HG03565 (cell line): ENCODE measurements at regions not wholly inside any gene's neighbourhood (a gene's known extent, or its start where the extent isn't known, plus 50 kb on each side); places are given as distances from the start of the nearest gene placed in this dataset.

Source experiments
- ATAC-seq: cut with Tn5 transposase; IDR thresholded peaks from one replicate; pipeline ENCODE4 v1.9.1; 2021; ENCODE audit warnings: mild to moderate bottlenecking, moderate library complexity; ENCODE audit not compliant: unreplicated experiment

DNA sequence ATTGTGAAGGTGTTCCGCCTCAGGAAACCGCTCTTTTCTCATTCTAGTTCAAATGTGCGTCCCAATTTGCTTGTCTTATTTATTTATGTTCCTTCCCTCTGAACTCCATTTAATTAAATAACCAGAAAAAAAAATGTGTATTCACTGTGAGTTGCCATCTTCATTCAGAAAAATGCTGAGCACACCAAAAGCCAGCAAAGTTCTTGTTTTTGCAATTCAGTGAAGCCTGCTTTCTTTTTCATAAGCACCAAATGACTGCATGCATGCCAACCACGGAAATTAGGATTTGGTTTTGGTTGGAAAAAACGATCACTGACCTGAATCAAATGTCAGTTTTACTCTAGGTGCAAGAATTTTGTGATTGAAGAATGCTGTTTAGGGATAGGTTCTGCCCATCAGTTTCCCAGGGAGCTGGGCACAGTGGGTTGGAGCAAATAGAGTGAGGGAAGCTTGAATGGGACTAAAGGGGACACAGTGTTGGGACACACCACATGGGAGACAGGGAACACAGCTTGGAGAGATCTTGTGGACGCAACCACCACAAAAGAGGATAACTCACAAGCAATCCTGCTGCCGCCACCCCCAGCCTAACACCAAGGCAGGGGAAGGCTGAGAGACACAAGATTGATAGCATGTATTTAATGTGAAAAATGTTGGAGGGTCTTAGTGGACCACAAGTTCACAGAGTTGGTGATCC is 183.4 kb upstream of the GALNT2 start:
- no peak for ATAC-seq

GRCh38 chr1:229884765-229885164 is 182.3 kb upstream of the GALNT2 start:
- no peak for ATAC-seq

- no peak for ATAC-seq
These were observed 181.2 kb upstream of the GALNT2 start for GRCh38 chr1:229885568-229886495.

DNA sequence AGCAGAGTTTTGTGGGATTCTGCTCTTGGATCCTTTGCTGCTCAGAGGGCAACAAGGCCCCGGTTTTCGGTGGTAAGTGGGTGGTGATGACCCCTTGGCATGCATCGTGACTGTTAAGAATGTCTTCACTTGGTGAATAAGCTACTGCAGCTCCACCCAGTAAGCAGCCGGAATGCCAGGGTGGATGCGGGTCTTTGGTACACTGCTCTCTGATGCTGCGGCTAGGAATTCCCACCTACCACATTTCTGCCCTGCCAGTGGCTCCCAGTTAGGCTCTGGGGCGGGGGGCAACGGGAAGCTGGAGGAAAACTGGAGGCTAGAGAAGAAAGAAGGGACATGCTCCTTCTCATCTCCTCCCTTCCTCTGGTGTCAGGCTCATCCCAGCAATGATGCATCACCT is 180.4 kb upstream of the GALNT2 start:
- no peak for ATAC-seq

DNA sequence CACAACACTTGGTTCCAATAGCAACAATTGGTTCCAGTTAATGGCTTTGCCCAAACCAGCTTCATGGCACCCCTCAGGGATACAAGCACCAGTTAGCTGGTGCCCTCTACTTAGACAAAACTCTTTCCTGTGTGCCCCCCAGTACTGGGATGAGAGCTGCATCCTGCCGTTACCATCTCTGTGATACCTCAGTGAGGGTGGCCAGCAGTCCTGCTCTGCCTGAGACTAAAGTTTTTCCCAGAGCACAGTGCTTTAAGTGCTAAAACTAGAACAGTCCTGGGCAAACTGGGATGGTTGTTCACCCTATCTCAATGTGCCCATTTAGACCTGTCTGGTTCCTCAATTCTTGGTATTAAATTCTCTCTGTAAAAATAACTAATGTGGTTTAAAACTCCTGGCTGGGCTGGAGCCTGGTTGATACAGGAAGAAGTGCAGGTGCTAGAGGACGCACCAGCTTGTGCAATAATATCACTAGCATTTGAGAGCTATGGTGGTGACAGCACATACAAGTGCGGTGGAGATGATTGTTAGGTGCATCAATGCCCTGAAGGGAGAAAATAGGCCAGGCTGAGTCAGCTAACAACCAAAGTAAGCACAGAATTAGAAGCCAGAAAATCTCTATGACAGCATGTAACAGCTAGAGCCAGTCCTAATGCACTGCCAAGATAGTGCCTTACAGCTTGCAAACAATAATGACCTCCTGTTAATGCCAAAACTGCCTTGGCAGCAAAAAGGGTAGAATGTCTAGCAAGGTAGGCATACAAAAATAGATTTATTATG is 179.8 kb upstream of the GALNT2 start:
- ATAC-seq, result no peak

- no peak for ATAC-seq
These were observed 178.9 kb upstream of the GALNT2 start for GRCh38 chr1:229888157-229888556.

DNA sequence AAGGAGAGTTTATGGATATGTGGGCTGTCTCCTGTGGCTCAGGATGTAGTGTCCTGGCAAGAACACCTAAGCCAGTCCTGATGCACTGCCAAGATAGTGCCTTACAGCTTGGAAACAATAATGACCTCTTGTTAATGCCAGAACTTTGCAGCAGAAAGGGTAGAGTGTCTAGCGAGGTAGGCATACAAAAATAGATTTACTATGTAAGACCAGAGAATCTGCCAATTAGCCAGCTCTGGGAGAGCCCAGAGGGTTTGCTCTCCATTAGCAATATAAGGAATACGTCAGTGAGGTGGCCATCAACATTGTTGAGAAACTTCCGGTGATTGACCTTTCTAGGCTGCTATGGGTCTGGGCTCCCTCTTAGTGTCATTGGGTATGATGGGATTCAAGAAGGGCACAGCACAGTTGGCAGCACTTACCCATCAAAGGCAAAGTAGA is 178.5 kb upstream of the GALNT2 start:
- no peak for ATAC-seq

DNA sequence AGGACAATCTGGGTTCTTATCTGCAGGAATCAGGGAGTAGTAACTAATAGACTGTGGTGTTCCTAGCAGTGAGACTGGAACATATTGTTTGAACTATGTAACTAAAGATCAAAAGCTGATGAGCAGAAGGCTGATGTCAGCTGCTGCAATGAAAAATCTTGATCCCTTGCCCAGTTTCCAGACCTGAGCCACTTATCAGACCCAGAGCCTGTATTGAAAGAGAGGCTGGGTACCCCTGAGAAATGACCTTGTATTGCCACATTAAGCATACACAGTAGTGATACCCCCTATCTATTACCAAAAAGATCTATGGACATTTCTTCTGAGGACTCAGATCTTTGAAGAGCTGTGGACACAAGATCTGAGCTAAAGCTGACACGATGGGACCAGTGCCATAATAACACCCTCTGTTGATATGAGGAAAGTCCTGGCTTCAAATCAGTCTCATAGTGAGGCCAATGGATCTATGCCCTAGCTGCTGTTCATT is 178.0 kb upstream of the GALNT2 start:
- ATAC-seq, result no peak

DNA sequence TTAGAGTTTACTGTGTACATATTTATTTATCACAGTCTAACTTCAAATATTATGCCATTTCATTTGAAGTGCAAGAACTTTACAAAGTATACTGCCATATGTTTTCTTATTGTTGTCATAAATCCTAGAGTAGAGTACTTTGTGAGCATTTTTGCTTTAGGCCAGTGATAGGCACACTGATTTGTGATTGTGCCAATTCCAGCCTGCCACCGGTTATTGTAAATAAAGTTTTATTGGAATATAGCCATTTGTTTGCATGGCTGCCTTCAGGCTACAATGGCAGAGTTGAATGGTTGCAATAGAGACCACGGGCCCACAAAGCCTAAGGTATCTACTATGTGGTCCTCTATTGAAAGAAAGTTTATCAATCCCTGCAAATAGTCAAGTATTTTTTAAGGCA is 175.8 kb upstream of the GALNT2 start:
- no peak for ATAC-seq

- ATAC-seq, result no peak
These were observed 174.4 kb upstream of the GALNT2 start for GRCh38 chr1:229892515-229893117.

DNA sequence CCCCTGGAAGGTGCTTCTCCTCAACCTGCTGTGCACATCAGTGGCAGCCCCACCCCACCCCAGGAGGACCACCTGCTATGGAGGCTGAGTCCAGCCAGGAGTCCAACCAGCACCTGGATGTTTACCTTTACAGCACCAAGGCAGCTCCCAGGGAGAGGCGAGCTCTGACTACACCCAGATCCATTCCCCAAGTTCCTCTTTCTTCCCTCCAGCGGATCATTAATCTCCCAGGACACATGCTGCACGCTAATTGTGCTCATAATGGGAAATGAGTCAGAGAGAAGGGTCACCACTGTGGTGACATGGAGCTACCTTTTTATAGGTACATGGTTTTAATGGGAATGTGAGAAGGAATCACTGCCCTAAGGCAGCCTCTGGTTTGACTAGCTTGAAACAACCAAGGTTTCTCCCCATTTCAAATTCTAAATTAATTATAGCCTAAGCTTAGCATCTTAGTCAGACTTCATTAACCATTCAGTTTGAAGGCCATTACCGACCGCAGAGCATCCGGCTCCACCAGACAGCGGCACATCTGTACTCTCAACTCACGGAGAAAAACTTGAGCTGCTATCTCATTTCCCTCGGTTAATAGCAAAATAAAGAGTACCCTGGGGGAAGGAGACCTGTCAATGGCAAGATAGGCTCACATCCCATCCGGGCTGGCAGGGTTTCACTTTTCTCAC is 173.1 kb upstream of the GALNT2 start:
- ATAC-seq, result no peak

DNA sequence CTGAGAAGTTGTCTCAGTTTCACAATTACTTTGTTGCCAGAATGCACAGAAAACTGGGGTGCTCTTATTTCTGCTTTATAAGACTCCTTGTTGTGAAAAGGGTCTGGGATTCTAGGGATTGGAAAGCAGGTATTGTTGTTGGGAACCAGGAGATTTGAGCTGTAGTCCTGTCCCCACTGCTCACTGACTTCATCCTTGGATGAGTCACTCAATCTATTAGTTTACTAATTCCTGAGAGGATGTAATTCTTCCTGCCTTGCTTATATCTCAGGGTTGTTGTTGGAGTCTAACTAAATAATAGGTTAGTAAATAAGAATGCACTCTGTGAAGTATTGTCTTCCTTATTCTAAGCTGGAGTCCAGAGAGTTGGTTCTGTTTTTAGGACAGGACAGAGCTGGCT is 172.5 kb upstream of the GALNT2 start:
- ATAC-seq, result no peak

DNA sequence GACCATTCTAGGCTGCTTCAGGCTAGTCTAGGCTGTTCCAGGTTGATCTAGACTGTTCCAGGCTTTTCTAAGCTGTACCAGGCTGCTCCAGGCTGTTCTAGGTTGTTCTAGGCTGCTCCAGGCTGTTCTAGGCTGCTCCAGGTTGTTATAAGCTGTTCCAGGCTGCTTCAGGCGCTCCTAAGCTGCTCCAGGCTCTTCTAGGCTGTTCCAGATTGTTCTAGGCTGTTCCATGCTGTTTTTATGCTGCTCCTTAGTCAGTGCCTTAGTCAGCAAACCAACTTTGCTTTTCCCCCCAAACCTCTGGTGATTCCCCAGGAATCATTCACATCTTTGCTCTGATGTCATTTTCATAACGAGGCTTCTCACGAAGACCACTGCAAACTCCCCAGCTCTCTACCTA is 171.4 kb upstream of the GALNT2 start:
- no peak for ATAC-seq

DNA sequence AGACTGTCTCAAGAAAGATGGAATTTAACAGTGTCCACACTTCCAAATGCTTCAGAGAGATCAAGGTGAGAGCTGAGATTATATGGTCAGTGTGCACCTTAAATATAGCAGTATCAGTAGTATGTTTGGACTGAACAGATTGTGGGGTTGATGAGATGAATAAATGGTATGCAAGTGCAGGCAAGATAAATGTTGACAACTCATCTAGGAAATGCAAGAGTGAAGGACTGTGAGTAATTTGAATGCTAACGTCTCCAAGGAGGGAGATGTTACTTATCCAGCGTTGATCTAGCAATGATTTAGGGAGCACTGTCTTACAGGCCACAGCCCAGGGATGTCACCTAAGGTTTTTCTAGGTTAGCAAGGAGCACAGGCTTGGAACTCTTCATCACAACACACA is 170.7 kb upstream of the GALNT2 start:
- no peak for ATAC-seq

GRCh38 chr1:229896861-229897260 is 170.2 kb upstream of the GALNT2 start:
- ATAC-seq, result no peak

- ATAC-seq, result no peak
These were observed 169.5 kb upstream of the GALNT2 start for GRCh38 chr1:229897501-229897900.

- no peak for ATAC-seq
These were observed 166.8 kb upstream of the GALNT2 start for GRCh38 chr1:229900220-229900619.

GRCh38 chr1:229905031-229905545 is 161.9 kb upstream of the GALNT2 start:
- ATAC-seq, result no peak

DNA sequence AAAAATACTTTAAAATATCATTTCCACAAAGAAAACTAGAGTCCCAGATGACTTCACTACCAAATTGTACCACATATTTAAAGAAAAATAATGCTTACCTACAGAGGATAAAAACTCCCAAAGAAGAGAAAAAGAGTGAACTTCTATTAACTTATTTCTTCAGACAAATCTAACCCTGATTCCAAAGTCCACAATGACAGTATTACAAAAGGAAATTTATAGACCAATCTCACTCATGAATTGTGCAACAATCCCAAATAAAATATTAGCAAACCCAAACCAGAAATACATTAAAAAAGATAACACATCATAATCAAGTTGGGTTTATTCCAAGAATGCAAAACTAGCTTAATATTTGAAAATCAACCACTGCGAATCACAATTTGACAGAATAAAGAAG is 161.4 kb upstream of the GALNT2 start:
- ATAC-seq, result no peak
